Embryonic facial prominence (tissue), 1 donor: ENCODE measurements at regions not wholly inside any gene's neighbourhood (a gene's known extent, or its start where the extent isn't known, plus 50 kb on each side); places are given as distances from the start of the nearest gene placed in this dataset.

Experiments used
- DNase-seq: peaks from one replicate; pipeline ENCODE4 v3.0.0-alpha.2; 2016; ENCODE audit errors: extremely low spot score

GRCh38 chr2:156647377-156648010 is 211.3 kb downstream of the GPD2 start:
- DNase-seq = no peak

GRCh38 chr2:156648522-156648921 is 212.3 kb downstream of the GPD2 start:
- DNase-seq = no peak

- DNase-seq = no peak
Observed at GRCh38 chr2:156649596-156649995, 213.4 kb downstream of the GPD2 start.

GRCh38 chr2:156652691-156653090 is 216.5 kb downstream of the GPD2 start:
- DNase-seq = no peak

- DNase-seq = no peak
Observed at GRCh38 chr2:156653675-156654074, 217.5 kb downstream of the GPD2 start.

GRCh38 chr2:156657809-156658208 is 221.6 kb downstream of the GPD2 start:
- DNase-seq = no peak

GRCh38 chr2:156659694-156660093 is 223.5 kb downstream of the GPD2 start:
- DNase-seq = no peak

GRCh38 chr2:156663757-156664409 is 227.7 kb downstream of the GPD2 start:
- DNase-seq = no peak

GRCh38 chr2:156666130-156666785 is 230.1 kb downstream of the GPD2 start:
- DNase-seq = no peak

- DNase-seq = no peak
Observed at GRCh38 chr2:156670104-156670503, 233.9 kb downstream of the GPD2 start.

- no peak for DNase-seq
Observed at GRCh38 chr2:156671706-156672361, 235.7 kb downstream of the GPD2 start.

GRCh38 chr2:156672556-156673332 is 236.6 kb downstream of the GPD2 start:
- DNase-seq = no peak

GRCh38 chr2:156673333-156673615 is 237.1 kb downstream of the GPD2 start:
- no peak for DNase-seq

- DNase-seq = no peak
Observed at GRCh38 chr2:156673981-156674380, 237.8 kb downstream of the GPD2 start.

GRCh38 chr2:156675896-156676295 is 239.7 kb downstream of the GPD2 start:
- DNase-seq = no peak

GRCh38 chr2:156679820-156680219 is 243.6 kb downstream of the GPD2 start:
- no peak for DNase-seq

- DNase-seq = no peak
Observed at GRCh38 chr2:156680266-156680665, 244.1 kb downstream of the GPD2 start.

- DNase-seq = no peak
Observed at GRCh38 chr2:156687126-156687525, 250.9 kb downstream of the GPD2 start.

GRCh38 chr2:156687715-156688114 is 251.5 kb downstream of the GPD2 start:
- DNase-seq = no peak

GRCh38 chr2:156689939-156690338 is 253.8 kb downstream of the GPD2 start:
- DNase-seq = no peak

GRCh38 chr2:156691014-156691413 is 254.8 kb downstream of the GPD2 start:
- no peak for DNase-seq

GRCh38 chr2:156695020-156695419 is 258.8 kb downstream of the GPD2 start:
- no peak for DNase-seq
